Esophagus muscularis mucosa (tissue), 4 donors: ENCODE measurements at regions not wholly inside any gene's neighbourhood (a gene's known extent, or its start where the extent isn't known, plus 50 kb on each side); places are given as distances from the start of the nearest gene placed in this dataset.

Experiments
- CTCF ChIP-seq, 3 experiments: fragments of 200-600 bp in 2 of 3; fragments of 450-650 bp in 1 of 3; sonication (generic) in 2 of 3; IDR thresholded peaks; one replicate each; pipeline ENCODE4 v1.5.1; 2017 to 2019; ENCODE audit warnings: antibody characterized with exemption in 3 of 3, mild to moderate bottlenecking in 2 of 3, moderate library complexity in 1 of 3
- EP300 ChIP-seq: sonication (generic); formaldehyde crosslinking; IDR thresholded peaks from one replicate; pipeline ENCODE4 v1.6.1; 2017; ENCODE audit warnings: antibody characterized with exemption
- POLR2A ChIP-seq: fragments of 450-650 bp; IDR thresholded peaks from one replicate; pipeline ENCODE4 v1.6.1; 2017; ENCODE audit warnings: antibody characterized with exemption, moderate library complexity, mild to moderate bottlenecking, low read depth
- POLR2AphosphoS5 ChIP-seq, 2 donors: sonication (generic); formaldehyde crosslinking; IDR thresholded peaks; one replicate each; pipeline ENCODE4 v1.6.1; 2017; ENCODE audit warnings: antibody characterized with exemption in 2 of 2

GRCh38 chr5:174172152-174172551 lies 126.6 kb downstream of the NSG2 start:
- no peak for TF ChIP-seq CTCF (IDR thresholded peaks at IDR 0.05)
- TF ChIP-seq POLR2A, result no peak
- no peak for TF ChIP-seq POLR2AphosphoS5 (IDR thresholded peaks at IDR 0.05)
- no peak for TF ChIP-seq EP300
